Kidney epithelial cell (primary cell): ENCODE measurements at regions not wholly inside any gene's neighbourhood (a gene's known extent, or its start where the extent isn't known, plus 50 kb on each side); places are given as distances from the start of the nearest gene placed in this dataset.

Experiments used
- DNase-seq: peaks from one replicate; pipeline ENCODE4 v3.0.0-alpha.2; 2010; ENCODE audit warnings: low read depth
- H3K27me3 ChIP-seq: 2 replicates; pipeline ENCODE4 v1.6.0; 2011; ENCODE audit warnings: low read length; ENCODE audit not compliant: control insufficient read depth, insufficient read depth
- H3K36me3 ChIP-seq: 2 replicates; pipeline ENCODE4 v1.5.1; 2011; ENCODE audit warnings: low read length; ENCODE audit not compliant: control insufficient read depth, insufficient read depth
- H3K4me3 ChIP-seq: 2 replicates; pipeline ENCODE4 v1.5.1; 2011; ENCODE audit warnings: low read depth, mild to moderate bottlenecking, control low read depth, low read length
- TF ChIP-seq, protein P1 (sequence below): IDR thresholded peaks from 2 replicates; pipeline ENCODE4 v1.5.1; 2011; ENCODE audit warnings: mild to moderate bottlenecking, moderate library complexity, low read length, control low read depth, inconsistent platforms; ENCODE audit not compliant: insufficient read depth, poor library complexity, severe bottlenecking

- H3K4me3 ChIP-seq, result no peak overlapping the region
- TF ChIP-seq, protein P1, sequence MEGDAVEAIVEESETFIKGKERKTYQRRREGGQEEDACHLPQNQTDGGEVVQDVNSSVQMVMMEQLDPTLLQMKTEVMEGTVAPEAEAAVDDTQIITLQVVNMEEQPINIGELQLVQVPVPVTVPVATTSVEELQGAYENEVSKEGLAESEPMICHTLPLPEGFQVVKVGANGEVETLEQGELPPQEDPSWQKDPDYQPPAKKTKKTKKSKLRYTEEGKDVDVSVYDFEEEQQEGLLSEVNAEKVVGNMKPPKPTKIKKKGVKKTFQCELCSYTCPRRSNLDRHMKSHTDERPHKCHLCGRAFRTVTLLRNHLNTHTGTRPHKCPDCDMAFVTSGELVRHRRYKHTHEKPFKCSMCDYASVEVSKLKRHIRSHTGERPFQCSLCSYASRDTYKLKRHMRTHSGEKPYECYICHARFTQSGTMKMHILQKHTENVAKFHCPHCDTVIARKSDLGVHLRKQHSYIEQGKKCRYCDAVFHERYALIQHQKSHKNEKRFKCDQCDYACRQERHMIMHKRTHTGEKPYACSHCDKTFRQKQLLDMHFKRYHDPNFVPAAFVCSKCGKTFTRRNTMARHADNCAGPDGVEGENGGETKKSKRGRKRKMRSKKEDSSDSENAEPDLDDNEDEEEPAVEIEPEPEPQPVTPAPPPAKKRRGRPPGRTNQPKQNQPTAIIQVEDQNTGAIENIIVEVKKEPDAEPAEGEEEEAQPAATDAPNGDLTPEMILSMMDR, result no peak
- H3K36me3 ChIP-seq, result no peaks in the 10 kb centered on the region
- DNase-seq, result no peak
- H3K27me3 ChIP-seq, result no peaks in the 10 kb centered on the region
These were observed 145.9 kb downstream of the CDC5L start for GRCh38 chr6:44533421-44533820.

GRCh38 chr6:44534291-44534690 is 146.8 kb downstream of the CDC5L start:
- no peak overlapping the region for H3K4me3 ChIP-seq
- DNase-seq, result no peak

DNA sequence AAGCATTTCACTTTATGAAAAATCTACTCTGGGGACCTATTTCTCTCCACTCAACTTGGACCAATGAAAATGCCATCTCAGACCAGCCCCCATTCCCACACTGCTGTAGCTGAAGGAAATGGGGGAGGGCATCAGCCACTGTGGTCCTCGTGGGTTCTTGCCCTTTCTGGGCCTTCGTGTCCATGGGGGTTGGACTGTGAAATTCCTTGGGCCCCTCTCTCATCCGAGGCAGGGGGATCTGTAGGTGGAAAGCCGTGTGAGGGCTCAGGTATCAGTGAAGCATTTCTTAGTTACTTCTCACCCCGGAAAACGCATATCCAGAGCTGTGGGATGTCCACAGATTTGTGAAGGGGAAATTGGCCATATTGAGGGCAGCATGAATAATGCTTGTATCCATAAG is 147.9 kb downstream of the CDC5L start:
- DNase-seq, result no peak
- TF ChIP-seq, protein P1, result no peak
- H3K27me3 ChIP-seq, result no peaks in the 10 kb centered on the region
- H3K36me3 ChIP-seq, result no peaks in the 10 kb centered on the region
- H3K4me3 ChIP-seq, result no peak overlapping the region

More at GRCh38 chr6:44534291-44534690, 146.8 kb downstream of the CDC5L start:
- TF ChIP-seq, protein P1, result no peak
- Histone ChIP-seq H3K27me3 (no peaks in the 10 kb centered on the region), H3K36me3 (no peaks in the 10 kb centered on the region)

DNA sequence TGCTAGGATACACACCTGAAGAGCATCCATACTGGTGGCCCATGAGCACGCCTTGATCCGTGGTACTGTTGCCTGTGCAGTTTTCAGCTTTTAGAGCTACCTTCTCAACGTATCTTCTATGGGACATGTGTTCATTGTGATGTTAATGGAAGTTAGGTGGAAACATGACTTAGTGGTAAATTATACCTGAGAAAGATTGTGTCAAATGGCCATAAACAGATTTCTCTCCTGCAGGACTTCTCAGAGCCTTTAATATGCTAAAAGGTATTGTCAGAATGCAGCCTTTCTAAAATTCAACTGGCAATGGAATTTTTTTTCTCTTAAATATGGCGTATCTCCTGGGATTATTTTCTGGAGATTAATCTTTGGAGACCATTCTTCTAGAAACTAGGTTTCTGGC is 148.5 kb downstream of the CDC5L start:
- no peak for DNase-seq
- no peak overlapping the region for H3K4me3 ChIP-seq
- H3K27me3 ChIP-seq, result no peaks in the 10 kb centered on the region
- TF ChIP-seq, protein P1, result no peak
- H3K36me3 ChIP-seq, result no peaks in the 10 kb centered on the region

GRCh38 chr6:44537306-44538049 is 150.0 kb downstream of the CDC5L start:
- H3K36me3 ChIP-seq, result no peaks in the 10 kb centered on the region
- H3K4me3 ChIP-seq, result no peak overlapping the region
- TF ChIP-seq, protein P1, result no peak
- DNase-seq, result no peak
- no peaks in the 10 kb centered on the region for H3K27me3 ChIP-seq
